H1 (cell line): ENCODE measurements at regions not wholly inside any gene's neighbourhood (a gene's known extent, or its start where the extent isn't known, plus 50 kb on each side); places are given as distances from the start of the nearest gene placed in this dataset.

Source experiments
- GABPA ChIP-seq: IDR thresholded peaks from 2 replicates; pipeline ENCODE4 v1.6.1; 2011; ENCODE audit warnings: mild to moderate bottlenecking, low read length, moderate library complexity, borderline replicate concordance; ENCODE audit not compliant: insufficient read depth

- TF ChIP-seq GABPA = no peak
These were observed 99.1 kb downstream of the UQCRFS1 start (continued) for GRCh38 chr19:29113838-29114237.
